A172 (cell line): ENCODE measurements at regions not wholly inside any gene's neighbourhood (a gene's known extent, or its start where the extent isn't known, plus 50 kb on each side); places are given as distances from the start of the nearest gene placed in this dataset.
"Not testable (repeated sequence)": the region's sequence is repeated elsewhere in the genome, so short reads cannot be mapped to it uniquely, and the experiment has no call there.

Experiments
- DNase-seq: peaks from one replicate; pipeline ENCODE4 v3.0.0-alpha.2; 2015; ENCODE audit warnings: low spot score

DNA sequence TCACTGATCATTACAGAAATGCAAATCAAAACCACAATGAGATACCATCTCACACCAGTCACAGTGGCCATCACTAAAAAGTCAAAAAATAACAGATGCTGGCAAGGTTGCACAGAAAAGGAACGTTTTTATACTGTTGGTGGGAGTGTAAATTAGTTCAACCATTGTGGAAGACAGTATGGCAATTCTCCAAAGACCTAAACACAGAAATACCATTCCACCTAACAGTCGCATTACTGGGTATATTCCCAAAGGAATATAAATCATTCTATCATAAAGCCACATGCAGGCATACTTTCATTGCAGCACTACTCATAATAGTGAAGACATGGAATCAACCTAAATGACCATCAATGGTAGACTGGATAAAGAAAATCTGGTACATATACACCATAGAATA lies 83.2 kb upstream of the ARID5B start:
- DNase-seq: not testable (repeated sequence)

DNA sequence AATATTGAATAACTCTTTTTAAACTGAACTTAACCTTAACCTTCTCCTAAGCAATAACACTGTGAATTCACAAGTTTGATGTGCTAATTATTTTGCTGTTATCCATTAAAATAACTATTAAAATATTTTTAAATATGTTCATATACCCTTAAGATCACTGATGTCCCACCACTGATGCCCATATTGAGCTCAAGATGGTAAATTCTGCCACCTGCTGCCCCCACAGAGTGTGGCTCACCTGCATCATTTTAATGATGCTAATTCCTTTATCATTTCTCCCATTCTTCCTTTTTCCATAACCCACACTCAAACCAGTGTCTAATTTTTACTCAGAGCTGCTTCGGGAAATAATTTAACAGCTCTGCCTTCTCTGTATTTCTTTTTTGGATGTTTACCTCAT lies 82.3 kb upstream of the ARID5B start:
- DNase-seq: no peak

DNA sequence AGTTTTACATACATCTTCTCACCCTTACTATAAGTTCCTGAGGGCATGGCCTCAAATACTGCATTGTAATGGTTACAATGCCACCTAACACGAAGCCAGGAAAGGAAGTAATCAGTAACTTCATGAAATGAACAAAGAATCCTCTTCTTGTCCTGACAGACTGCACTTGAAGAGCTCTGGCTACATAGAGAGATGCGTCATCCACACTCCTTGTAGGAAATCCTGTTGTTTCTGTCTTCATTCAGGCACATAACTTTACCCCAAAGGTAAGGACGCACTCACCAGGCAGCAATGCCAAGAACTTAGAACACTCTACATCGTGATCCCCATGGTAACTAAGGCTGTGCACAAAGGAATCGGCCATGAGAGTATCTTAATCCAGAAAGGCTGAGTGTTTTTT lies 80.3 kb upstream of the ARID5B start:
- no peak for DNase-seq

DNA sequence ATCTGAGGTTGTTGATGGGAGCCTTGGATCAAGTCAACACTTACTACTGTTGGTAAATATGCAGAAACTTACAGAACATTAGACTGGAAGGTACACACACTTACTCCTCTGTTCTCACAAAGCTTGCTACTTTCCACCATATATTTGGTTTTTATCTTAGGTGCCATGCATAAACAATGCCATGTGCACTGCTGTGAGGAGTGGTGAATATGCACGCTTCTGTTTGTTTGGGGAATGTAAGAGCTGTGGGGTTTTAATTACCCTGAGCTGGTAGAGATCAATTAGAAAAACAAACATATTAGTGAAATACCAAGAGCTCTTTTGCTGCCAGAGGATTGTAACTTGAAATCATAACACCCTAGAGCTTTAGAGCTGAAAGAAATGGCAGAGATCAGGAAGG lies 79.8 kb upstream of the ARID5B start:
- DNase-seq: no peak

GRCh38 chr10:61822096-61822495 lies 79.4 kb upstream of the ARID5B start:
- DNase-seq: no peak

GRCh38 chr10:61822781-61823230 lies 78.7 kb upstream of the ARID5B start:
- DNase-seq: peak; percentile 46

DNA sequence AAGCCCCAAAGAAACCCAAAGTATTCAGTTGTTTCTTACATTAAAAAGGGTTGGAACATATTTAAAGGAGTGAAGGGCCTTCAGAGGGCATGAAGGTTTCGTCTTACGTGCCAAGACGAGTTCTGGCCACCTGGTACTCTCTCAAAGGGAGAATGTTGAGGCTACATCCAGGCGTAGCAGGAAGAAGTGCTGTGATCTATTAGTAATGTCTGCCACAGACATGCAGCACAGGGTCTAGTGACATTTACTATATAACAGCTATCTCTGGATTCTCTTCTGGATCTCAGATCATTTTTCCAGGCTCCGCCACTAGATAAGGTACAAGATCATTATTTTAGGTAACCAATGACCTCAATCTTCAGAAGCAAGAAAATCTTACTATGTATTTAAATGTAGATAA lies 76.5 kb upstream of the ARID5B start:
- DNase-seq: no peak

- no peak for DNase-seq
Observed at GRCh38 chr10:61825628-61826027, 75.9 kb upstream of the ARID5B start.

GRCh38 chr10:61828034-61828433 lies 73.5 kb upstream of the ARID5B start:
- DNase-seq: no peak

DNA sequence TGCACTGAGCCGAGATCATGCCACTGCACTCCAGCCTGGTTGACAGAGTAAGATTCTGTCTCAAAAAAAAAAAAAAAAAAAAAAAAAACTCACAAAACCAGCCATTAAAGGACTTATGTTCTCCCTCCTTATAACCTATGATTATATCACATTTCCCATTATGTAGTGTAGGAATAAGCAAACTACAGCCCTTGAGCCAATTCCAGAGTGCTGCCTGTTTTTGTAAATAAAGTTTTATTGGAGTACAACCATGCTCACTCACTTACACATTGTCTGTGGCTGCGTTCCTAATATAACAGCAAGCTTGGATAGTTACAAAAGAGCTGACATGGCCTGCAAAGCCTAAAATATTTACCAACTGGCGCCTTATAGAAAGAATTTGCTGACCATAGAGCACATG lies 72.7 kb upstream of the ARID5B start:
- DNase-seq: no peak

GRCh38 chr10:61830072-61830845 lies 71.2 kb upstream of the ARID5B start:
- DNase-seq: no peak

DNA sequence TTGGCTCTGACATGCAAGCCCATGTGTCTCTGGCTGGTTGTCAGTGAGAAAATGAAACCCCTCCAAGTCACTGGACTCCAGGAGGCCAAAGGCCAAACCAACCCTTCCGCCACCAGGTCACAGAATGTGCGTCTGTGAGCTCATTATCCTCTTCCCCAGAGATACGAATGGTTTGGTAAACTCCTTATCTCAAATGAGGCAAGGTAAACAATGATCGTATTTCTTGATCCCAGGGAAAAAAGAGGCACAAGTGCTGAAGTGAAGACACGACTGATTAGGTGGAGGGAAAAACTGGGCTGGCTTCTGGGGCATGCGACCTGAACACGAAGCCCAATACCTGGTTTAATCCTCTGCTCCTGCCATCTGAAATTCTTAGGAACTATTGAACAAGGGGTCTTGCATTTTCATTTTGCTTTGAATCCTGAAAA lies 70.6 kb upstream of the ARID5B start:
- DNase-seq: no peak

DNA sequence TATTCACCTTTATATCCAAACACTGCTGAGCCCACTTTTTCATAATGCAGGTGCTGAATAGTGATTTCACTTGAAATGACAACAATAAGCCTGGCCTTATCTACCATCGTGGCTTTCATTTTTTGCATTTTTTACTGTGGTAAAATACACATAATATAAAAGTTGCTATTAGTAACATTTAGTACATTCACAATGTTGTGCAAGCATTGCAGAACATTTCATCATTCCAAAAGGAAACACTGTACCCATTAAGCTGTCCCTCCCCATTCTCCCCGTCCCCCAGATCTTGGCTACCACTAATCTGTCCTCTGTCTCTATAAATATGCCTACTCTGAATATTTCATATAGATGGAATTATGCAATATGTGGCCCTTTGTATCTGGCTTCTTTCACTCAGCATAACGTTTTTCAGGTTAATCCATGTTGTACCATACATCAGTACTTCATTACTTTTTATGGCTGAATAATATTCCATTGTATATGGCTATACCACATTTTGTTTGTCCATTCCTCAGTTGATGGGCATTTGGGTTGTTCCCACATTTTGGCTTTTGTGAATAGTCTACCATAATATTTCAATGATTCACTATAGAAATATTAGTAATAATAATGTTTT lies 68.5 kb upstream of the ARID5B start:
- no peak for DNase-seq

GRCh38 chr10:61834519-61834918 lies 67.0 kb upstream of the ARID5B start:
- DNase-seq: no peak

GRCh38 chr10:61835069-61835945 lies 66.2 kb upstream of the ARID5B start:
- DNase-seq: peak; percentile 79

DNA sequence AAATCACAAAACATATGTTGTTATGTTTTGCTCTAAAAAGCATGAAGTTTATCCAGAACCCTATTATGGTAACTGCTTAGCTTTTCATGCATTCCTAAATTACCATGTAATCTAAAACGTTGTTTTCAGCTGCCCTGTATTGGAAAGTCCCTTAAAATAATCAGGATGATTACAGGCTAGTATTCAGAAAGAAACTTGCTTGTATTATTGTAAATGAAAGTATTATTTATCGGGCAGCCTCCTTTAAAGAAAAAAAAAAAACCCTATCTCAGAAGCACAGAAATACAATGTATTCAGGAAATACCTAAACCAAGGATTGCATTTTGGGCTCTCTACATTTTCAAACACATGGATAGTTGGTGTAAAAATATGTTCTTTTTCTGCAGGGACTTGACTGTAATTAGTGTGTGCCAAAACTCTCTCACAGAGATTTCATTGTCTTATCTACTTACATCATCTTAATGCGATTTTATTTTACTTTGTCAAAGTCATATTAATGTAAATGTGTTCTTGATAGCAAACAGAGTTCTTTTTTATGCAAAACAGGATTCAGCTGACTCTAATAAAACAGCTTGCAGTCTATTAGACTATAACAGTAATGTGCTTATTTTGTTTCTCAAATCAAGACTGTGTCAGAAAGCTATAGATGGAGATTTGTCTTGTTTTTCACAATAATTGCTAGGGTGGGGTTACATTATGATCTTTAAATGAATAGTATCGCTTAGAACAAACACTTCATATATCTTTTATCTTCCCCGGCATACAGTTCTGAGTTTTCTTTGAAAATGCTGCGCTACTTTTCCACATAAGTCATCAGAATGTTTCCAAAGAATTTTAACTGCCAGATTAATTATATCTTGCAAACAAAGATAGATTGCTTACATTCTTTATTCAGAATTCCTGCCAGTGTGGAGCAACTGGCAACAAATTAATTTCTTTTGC lies 65.3 kb upstream of the ARID5B start:
- DNase-seq: peak; percentile 59

DNA sequence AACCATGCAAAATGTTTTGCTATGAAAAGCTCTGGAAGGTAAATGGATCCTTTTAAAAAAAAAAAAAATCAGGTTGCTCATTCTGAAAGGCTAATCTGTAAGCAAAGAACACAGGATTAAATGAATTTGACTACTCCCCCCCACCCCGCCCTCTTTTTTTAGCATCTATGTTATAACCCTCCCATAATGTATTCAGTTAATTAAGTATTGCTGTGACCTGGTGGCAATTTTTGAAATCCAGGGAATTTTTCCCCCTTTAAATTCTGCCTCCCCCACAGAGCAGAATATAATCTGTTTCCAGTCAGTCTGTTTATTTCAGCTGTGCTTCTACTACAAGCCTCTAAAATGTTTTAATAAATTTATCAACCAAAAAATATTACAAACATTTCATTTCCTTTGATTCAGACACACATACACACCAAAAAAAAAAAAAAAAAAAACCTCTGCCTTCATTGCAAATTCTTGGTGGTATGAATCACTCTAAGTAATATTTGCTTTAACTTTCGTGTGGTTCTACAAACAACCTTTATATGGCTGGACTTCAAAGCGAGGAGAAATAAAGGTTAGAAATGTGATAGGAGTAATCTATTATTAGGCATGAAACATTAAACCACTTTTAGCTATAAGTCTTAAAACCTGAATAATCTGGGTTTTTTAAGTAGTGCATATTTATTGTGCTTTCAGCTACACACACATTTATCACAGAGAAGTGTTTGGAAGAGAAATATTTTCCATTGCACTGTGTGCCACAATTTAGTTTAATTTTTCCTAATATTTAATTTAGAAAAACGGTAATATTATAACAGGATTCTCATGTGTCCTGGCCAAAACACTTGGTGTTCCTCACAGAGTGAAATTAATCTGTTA lies 64.4 kb upstream of the ARID5B start:
- DNase-seq: peak; percentile 86

DNA sequence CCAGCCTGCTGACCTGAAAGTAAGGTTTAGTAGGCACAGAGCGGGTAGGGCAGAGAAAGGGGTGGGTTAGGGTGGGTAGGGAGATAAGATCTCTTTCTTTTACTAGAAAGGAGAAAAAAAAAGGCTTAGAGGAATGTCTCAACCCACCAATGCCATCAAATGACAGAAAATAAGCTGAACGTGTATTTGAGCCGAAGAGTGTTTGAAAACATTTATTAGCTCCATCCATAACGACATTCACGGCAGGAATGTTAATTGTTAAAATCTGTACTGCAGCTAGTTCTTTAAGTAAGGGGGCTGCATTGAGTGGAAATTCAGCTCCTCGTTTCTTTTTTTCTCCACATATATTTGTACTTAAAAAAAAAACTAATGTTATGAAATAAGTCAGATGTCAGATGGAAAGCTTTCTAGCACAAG lies 63.7 kb upstream of the ARID5B start:
- DNase-seq: no peak

GRCh38 chr10:61839916-61840315 lies 61.6 kb upstream of the ARID5B start:
- no peak for DNase-seq

DNA sequence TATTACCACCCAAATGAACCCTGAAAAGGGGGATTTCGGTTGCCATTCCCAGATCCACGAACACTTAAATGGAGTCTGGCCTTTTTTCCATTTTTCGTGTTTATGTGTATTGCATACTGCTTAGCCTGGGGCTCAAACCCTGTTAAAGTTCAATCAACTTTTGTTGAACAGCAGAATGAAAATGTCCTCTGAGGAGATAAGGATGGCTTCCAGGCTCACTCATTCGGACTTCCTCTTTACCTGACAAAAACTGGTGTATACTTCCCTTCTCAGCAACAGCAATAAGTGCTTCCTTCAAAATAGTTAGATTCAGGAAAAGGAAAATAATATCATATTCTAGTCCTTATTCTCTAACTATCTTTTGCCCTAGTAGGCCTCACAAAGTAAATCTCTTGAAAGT lies 61.1 kb upstream of the ARID5B start:
- no peak for DNase-seq
